Esophagus squamous epithelium (tissue), 4 donors: ENCODE measurements at regions not wholly inside any gene's neighbourhood (a gene's known extent, or its start where the extent isn't known, plus 50 kb on each side); places are given as distances from the start of the nearest gene placed in this dataset.

ENCODE experiments used
- POLR2A ChIP-seq, 4 donors: fragments of 450-650 bp; IDR thresholded peaks; one replicate each; pipeline ENCODE4 v1.6.1; 2017; ENCODE audit warnings: antibody characterized with exemption in 4 of 4, mild to moderate bottlenecking in 4 of 4, moderate library complexity in 3 of 4
- TF ChIP-seq, protein P1 (sequence below), 6 experiments: fragments of 450-650 bp in 4 of 6; fragments of 200-600 bp in 2 of 6; sonication (generic) in 2 of 6; IDR thresholded peaks; one replicate each; pipeline ENCODE4 v1.5.1; 2016 to 2019; ENCODE audit warnings: antibody characterized with exemption in 6 of 6, mild to moderate bottlenecking in 4 of 6, moderate library complexity in 4 of 6

GRCh38 chr17:55564081-55564480, 52.8 kb upstream of the SMIM36 start:
- TF ChIP-seq, protein P1, sequence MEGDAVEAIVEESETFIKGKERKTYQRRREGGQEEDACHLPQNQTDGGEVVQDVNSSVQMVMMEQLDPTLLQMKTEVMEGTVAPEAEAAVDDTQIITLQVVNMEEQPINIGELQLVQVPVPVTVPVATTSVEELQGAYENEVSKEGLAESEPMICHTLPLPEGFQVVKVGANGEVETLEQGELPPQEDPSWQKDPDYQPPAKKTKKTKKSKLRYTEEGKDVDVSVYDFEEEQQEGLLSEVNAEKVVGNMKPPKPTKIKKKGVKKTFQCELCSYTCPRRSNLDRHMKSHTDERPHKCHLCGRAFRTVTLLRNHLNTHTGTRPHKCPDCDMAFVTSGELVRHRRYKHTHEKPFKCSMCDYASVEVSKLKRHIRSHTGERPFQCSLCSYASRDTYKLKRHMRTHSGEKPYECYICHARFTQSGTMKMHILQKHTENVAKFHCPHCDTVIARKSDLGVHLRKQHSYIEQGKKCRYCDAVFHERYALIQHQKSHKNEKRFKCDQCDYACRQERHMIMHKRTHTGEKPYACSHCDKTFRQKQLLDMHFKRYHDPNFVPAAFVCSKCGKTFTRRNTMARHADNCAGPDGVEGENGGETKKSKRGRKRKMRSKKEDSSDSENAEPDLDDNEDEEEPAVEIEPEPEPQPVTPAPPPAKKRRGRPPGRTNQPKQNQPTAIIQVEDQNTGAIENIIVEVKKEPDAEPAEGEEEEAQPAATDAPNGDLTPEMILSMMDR (IDR thresholded peaks at IDR 0.05) = no peak
- TF ChIP-seq POLR2A (IDR thresholded peaks at IDR 0.05) = no peak
